Sigmoid colon (tissue), 4 donors: ENCODE measurements at regions not wholly inside any gene's neighbourhood (a gene's known extent, or its start where the extent isn't known, plus 50 kb on each side); places are given as distances from the start of the nearest gene placed in this dataset.

Source experiments
- CTCF ChIP-seq, 4 experiments: fragments of 450-650 bp in 3 of 4; fragments of 200-600 bp in 1 of 4; IDR thresholded peaks; one replicate each; pipeline ENCODE4 v1.5.1; 2016 to 2019; ENCODE audit warnings: antibody characterized with exemption in 4 of 4, mild to moderate bottlenecking in 3 of 4, moderate library complexity in 2 of 4
- EP300 ChIP-seq, 4 donors: sonication (generic); formaldehyde crosslinking; IDR thresholded peaks; one replicate each; pipeline ENCODE4 v1.6.1; 2017; ENCODE audit warnings: antibody characterized with exemption in 4 of 4
- POLR2A ChIP-seq, 2 donors: fragments of 450-650 bp; IDR thresholded peaks; one replicate each; pipeline ENCODE4 v1.6.1; 2016; ENCODE audit warnings: antibody characterized with exemption in 2 of 2, mild to moderate bottlenecking in 2 of 2, moderate library complexity in 2 of 2

- TF ChIP-seq POLR2A (IDR thresholded peaks at IDR 0.05) (no peak), EP300 (IDR thresholded peaks at IDR 0.05) (no peak), CTCF (IDR thresholded peaks at IDR 0.05) (no peak)
These were observed 142.0 kb downstream of the ZNF648 start for GRCh38 chr1:181919542-181919941.
